Neural cell (in vitro differentiated cells): ENCODE measurements at regions not wholly inside any gene's neighbourhood (a gene's known extent, or its start where the extent isn't known, plus 50 kb on each side); places are given as distances from the start of the nearest gene placed in this dataset.

Experiments used
- H2AFZ ChIP-seq: fragments of 200-600, 300-800 bp; sonication (generic), shearing (Covaris generic); 2 replicates; pipeline ENCODE4 v1.6.0; 2014; ENCODE audit warnings: low read depth, mild to moderate bottlenecking, antibody characterized with exemption, low read length, moderate library complexity
- H3F3A ChIP-seq: fragments of 200-600 bp; shearing (Covaris generic); 2 replicates; pipeline ENCODE4 v1.6.1; 2016; ENCODE audit warnings: mild to moderate bottlenecking, moderate library complexity, mixed read lengths, antibody characterized with exemption, low read length; ENCODE audit not compliant: insufficient read depth, poor library complexity, severe bottlenecking
- H3K27ac ChIP-seq: fragments of 200-600, 300-800 bp; sonication (generic), shearing (Covaris generic); 2 replicates; pipeline ENCODE4 v1.5.1; 2014; ENCODE audit warnings: mild to moderate bottlenecking, low read length, moderate library complexity
- H3K27me3 ChIP-seq: fragments of 300-800, 200-600 bp; sonication (generic), shearing (Covaris generic); 2 replicates; pipeline ENCODE4 v1.6.0; 2014; ENCODE audit warnings: mild to moderate bottlenecking, low read depth, low read length, moderate library complexity; ENCODE audit not compliant: insufficient read depth
- H3K36me3 ChIP-seq: fragments of 300-800, 200-600 bp; sonication (generic), shearing (Covaris generic); 2 replicates; pipeline ENCODE4 v1.5.1; 2014; ENCODE audit warnings: mild to moderate bottlenecking, antibody characterized with exemption, low read length, moderate library complexity; ENCODE audit not compliant: insufficient read depth
- H3K4me2 ChIP-seq: fragments of 300-800, 200-600 bp; sonication (generic), shearing (Covaris generic); 2 replicates; pipeline ENCODE4 v1.6.0; 2014; ENCODE audit warnings: mild to moderate bottlenecking, low read length
- H3K4me3 ChIP-seq: fragments of 300-800, 200-600 bp; sonication (generic), shearing (Covaris generic); 2 replicates; pipeline ENCODE4 v1.5.1; 2014; ENCODE audit warnings: mild to moderate bottlenecking, low read length, moderate library complexity
- H3K79me2 ChIP-seq: fragments of 200-600 bp; shearing (Covaris generic); replicated peaks from 2 replicates; pipeline ENCODE4 v1.6.0; 2014; ENCODE audit warnings: mild to moderate bottlenecking, low read length, moderate library complexity; ENCODE audit not compliant: insufficient read depth
- H3K9ac ChIP-seq: fragments of 300-800, 200-600 bp; sonication (generic), shearing (Covaris generic); 2 replicates; pipeline ENCODE4 v1.6.1; 2016; ENCODE audit warnings: mild to moderate bottlenecking, low read length, mixed read lengths
- H3K9me2 ChIP-seq: fragments of 200-600 bp; shearing (Covaris generic); 2 replicates; pipeline ENCODE4 v1.6.1; 2016; ENCODE audit warnings: mild to moderate bottlenecking, low read length, mixed read lengths; ENCODE audit not compliant: insufficient read depth
- H3K9me3 ChIP-seq: fragments of 200-600, 300-800 bp; sonication (generic), shearing (Covaris generic); 2 replicates; pipeline ENCODE4 v1.6.1; 2016; ENCODE audit warnings: mild to moderate bottlenecking, mixed run types, low read length, moderate library complexity, mixed read lengths
- H4K20me1 ChIP-seq: fragments of 200-600 bp; shearing (Covaris generic); 2 replicates; pipeline ENCODE4 v1.6.1; 2016; ENCODE audit warnings: mild to moderate bottlenecking, mixed run types; ENCODE audit not compliant: insufficient read depth
- CTCF ChIP-seq: fragments of 450-650 bp; IDR thresholded peaks from 2 replicates; pipeline ENCODE4 v1.5.1; 2014; ENCODE audit warnings: antibody characterized with exemption, mild to moderate bottlenecking, moderate library complexity; ENCODE audit not compliant: poor library complexity, severe bottlenecking
- EP300 ChIP-seq: fragments of 450-650 bp; conservative IDR thresholded peaks from 2 replicates; pipeline ENCODE4 v1.6.1; 2014; ENCODE audit warnings: antibody characterized with exemption, mild to moderate bottlenecking, moderate library complexity; ENCODE audit not compliant: poor library complexity, severe bottlenecking
- EZH2 ChIP-seq: fragments of 200-600, 300-800 bp; shearing (Covaris generic), sonication (generic); IDR thresholded peaks from 2 replicates; pipeline ENCODE4 v1.6.1; 2014; ENCODE audit warnings: antibody characterized with exemption, low read length, borderline replicate concordance, mild to moderate bottlenecking; ENCODE audit not compliant: insufficient read depth, poor library complexity, severe bottlenecking
- MXI1 ChIP-seq: fragments of 450-650 bp; conservative IDR thresholded peaks from 2 replicates; pipeline ENCODE4 v1.6.1; 2014; ENCODE audit warnings: antibody characterized with exemption, mild to moderate bottlenecking; ENCODE audit not compliant: poor library complexity, severe bottlenecking
- POLR2AphosphoS5 ChIP-seq: IDR thresholded peaks from 2 replicates; pipeline ENCODE4 v1.6.1; 2012
- RAD21 ChIP-seq: fragments of 450-650 bp; conservative IDR thresholded peaks from 2 replicates; pipeline ENCODE4 v1.6.1; 2014; ENCODE audit warnings: antibody characterized with exemption, mild to moderate bottlenecking, moderate library complexity
- REST ChIP-seq: IDR thresholded peaks from 2 replicates; pipeline ENCODE4 v1.6.1; 2012; ENCODE audit warnings: borderline replicate concordance
- SMC3 ChIP-seq: fragments of 450-650 bp; conservative IDR thresholded peaks from 2 replicates; pipeline ENCODE4 v1.6.1; 2014; ENCODE audit warnings: antibody characterized with exemption, mild to moderate bottlenecking, moderate library complexity; ENCODE audit not compliant: poor library complexity
- TAF1 ChIP-seq: IDR thresholded peaks from 2 replicates; pipeline ENCODE4 v1.6.1; 2012; ENCODE audit warnings: low read depth

- no peak overlapping the region for H3K27ac ChIP-seq
- no peak overlapping the region for H3K4me3 ChIP-seq
- no peak overlapping the region for H3K9ac ChIP-seq
- H2AFZ ChIP-seq: no peak overlapping the region
- no peaks in the 10 kb centered on the region for H3K9me3 ChIP-seq
- TF ChIP-seq SMC3: no peak
- TF ChIP-seq EP300: no peak
- TF ChIP-seq EZH2: no peak
- TF ChIP-seq CTCF: no peak
- no peak for TF ChIP-seq TAF1
- TF ChIP-seq POLR2AphosphoS5: no peak
- no peak for TF ChIP-seq REST
- TF ChIP-seq MXI1: no peak
- no peak for TF ChIP-seq RAD21
- no peaks in the 10 kb centered on the region for H3F3A ChIP-seq
- H3K36me3 ChIP-seq: no peaks in the 10 kb centered on the region
- no peaks in the 10 kb centered on the region for H3K79me2 ChIP-seq
- no peaks in the 10 kb centered on the region for H4K20me1 ChIP-seq
- H3K4me2 ChIP-seq: no peak overlapping the region
- H3K27me3 ChIP-seq: no peaks in the 10 kb centered on the region
- H3K9me2 ChIP-seq: no peaks in the 10 kb centered on the region
These were observed 360.2 kb upstream of the ARHGEF26 start for GRCh38 chr3:153760948-153761347.

GRCh38 chr3:153762411-153763235 lies 358.6 kb upstream of the ARHGEF26 start:
- no peaks in the 10 kb centered on the region for H3K79me2 ChIP-seq
- no peaks in the 10 kb centered on the region for H3K9me3 ChIP-seq
- H3K27ac ChIP-seq: no peak overlapping the region
- H3K36me3 ChIP-seq: no peaks in the 10 kb centered on the region
- no peak overlapping the region for H2AFZ ChIP-seq
- no peak overlapping the region for H3K4me2 ChIP-seq
- no peaks in the 10 kb centered on the region for H3K9me2 ChIP-seq
- H4K20me1 ChIP-seq: no peaks in the 10 kb centered on the region
- no peaks in the 10 kb centered on the region for H3F3A ChIP-seq
- no peak overlapping the region for H3K4me3 ChIP-seq
- no peak overlapping the region for H3K9ac ChIP-seq
- no peaks in the 10 kb centered on the region for H3K27me3 ChIP-seq
- no peak for TF ChIP-seq TAF1
- TF ChIP-seq POLR2AphosphoS5: no peak
